GM12865 (cell line): ENCODE measurements at regions not wholly inside any gene's neighbourhood (a gene's known extent, or its start where the extent isn't known, plus 50 kb on each side); places are given as distances from the start of the nearest gene placed in this dataset.

Experiments used
- DNase-seq: peaks from one replicate; pipeline ENCODE4 v3.0.0; 2010; ENCODE audit warnings: low read depth
- H3K4me3 ChIP-seq: 2 replicates; pipeline ENCODE4 v1.5.1; 2011; ENCODE audit warnings: mild to moderate bottlenecking, low read depth, low read length, control low read depth
- CTCF ChIP-seq: IDR thresholded peaks from 2 replicates; pipeline ENCODE4 v1.5.1; 2011; ENCODE audit warnings: low read length, control low read depth, low read depth, inconsistent platforms; ENCODE audit not compliant: insufficient read depth; ENCODE audit errors: missing control alignments

DNA sequence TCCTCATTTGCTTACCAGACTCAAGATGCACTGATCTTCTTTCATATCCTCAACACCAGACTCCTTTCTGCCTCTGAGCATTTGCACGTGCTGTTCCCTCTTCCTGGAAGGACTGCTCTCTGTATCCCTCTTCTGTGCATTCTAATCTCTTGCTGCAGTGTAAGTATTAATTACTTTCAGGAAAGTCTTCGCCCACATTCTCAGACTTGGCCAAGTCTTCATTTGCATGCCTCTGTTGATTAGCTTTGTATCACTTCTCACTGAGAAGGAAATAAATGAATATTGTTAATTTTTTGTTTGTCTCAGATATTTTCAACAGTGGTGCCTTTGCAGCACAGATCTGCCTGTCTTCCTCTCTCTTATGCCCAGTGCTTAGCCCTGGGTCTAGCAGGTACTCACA is 50.3 kb upstream of the RAB3GAP2 start:
- TF ChIP-seq CTCF: no peak
- no peak overlapping the region for H3K4me3 ChIP-seq
- DNase-seq: no peak
